ENCODE measurements at regions not wholly inside any gene's neighbourhood (a gene's known extent, or its start where the extent isn't known, plus 50 kb on each side); places are given as distances from the start of the nearest gene placed in this dataset.

DNA sequence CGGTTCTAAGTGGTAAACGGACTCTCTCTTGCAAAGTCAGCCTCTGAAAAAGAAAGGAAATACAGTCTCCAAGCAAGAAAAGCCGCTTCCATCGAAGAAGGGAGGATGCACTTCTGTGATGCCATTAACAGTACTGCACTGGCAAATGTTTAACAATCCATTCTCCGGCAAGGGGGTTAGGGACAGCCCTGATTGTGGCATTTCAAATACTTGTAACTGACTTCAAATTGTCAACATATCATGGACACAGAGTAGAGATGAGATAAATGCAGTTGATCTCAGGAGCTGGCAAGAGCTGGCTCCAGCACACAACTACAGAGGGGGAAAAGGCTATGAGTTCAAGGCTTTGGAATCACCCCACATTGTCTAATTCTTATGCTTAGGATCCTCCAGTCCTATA lies 146.8 kb downstream of the SLC7A11 start (continued):
- no peak for TF ChIP-seq ETV6 (conservative IDR thresholded peaks at IDR 0.05 in 1 of 2, IDR thresholded peaks at IDR 0.05 in 1 of 2; ENCODE audit: borderline replicate concordance in 1 of 2, low read depth in 1 of 2)
- no peak for TF ChIP-seq SUPT20H (IDR thresholded peaks at IDR 0.05; ENCODE audit: borderline replicate concordance, control insufficient read depth, low read depth, low read length)
- TF ChIP-seq YBX1 (IDR thresholded peaks at IDR 0.05), result no peak
- no peak for TF ChIP-seq CBFB (IDR thresholded peaks at IDR 0.05; ENCODE audit: low read depth)

DNA sequence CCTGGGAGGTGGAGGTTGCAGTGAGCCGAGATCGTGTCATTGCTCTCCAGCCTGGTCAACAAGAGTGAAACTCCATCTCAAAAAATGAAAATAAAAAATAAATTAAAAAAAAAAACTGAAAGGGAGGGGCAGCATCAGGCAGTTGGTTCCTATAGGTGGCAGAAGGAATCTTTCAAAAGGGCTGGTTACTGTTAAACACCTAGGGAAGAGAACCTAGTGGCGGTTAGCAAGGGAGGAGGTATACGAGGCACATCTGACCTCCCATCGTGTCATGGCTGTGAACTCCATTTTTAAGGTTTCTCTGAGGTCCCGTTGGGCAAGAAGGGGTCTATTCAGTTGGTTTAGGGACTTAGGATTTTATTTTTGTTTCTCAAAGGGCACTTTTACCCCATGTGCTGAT lies 150.1 kb downstream of the SLC7A11 start:
- RAD21 ChIA-PET (ENCODE audit: unreplicated experiment), result no interaction called here
- FAIRE-seq, result no peak
- POLR2A ChIA-PET, result no interaction called here
- no peak overlapping the region for H3K9ac ChIP-seq (ENCODE audit: control insufficient read depth, insufficient read depth, low read length)
- CTCF ChIA-PET, result interaction anchor here (1.5 to 5.7 kb wide), 4 partner anchors 12 to 590 kb away, joined by 4 to 60 read pairs (median 24); no protein-coding TSS in a partner anchor
- no peaks in the 10 kb centered on the region for H4K20me1 ChIP-seq (ENCODE audit: control insufficient read depth, insufficient read depth)
- no peak overlapping the region for H3K4me2 ChIP-seq (ENCODE audit: control insufficient read depth, insufficient read depth)
- H3K4me3 ChIP-seq, result no peak overlapping the region
- intact Hi-C loops (cut with micrococcal nuclease; ENCODE audit: unreplicated experiment), result loop anchor here (5.0 kb wide), 2 partner anchors 485 to 590 kb away; no protein-coding TSS in a partner anchor
- H3K9me3 ChIP-seq (replicated peaks; ENCODE audit: control insufficient read depth, insufficient read depth, low read length), result no peaks in the 10 kb centered on the region
- TF ChIP-seq NFXL1 (IDR thresholded peaks at IDR 0.05; ENCODE audit: borderline replicate concordance) (no peak), NR2F1 (conservative IDR thresholded peaks at IDR 0.05) (no peak), MEF2B (IDR thresholded peaks at IDR 0.05; ENCODE audit: partially characterized antibody, poor library complexity, severe bottlenecking) (no peak), RAD21 (IDR thresholded peaks at IDR 0.05; ENCODE audit: insufficient read depth, low read depth, low read length) (no peak), POLR2AphosphoS2 (IDR thresholded peaks at IDR 0.05; ENCODE audit: low read depth, low read length) (no peak), FOXM1 (IDR thresholded peaks at IDR 0.05; ENCODE audit: low read depth, low read length) (no peak), HDAC2 (IDR thresholded peaks at IDR 0.05) (no peak), SUZ12 (IDR thresholded peaks at IDR 0.05; ENCODE audit: unreplicated experiment) (no peak), NBN (IDR thresholded peaks at IDR 0.05) (no peak), NRF1 (conservative IDR thresholded peaks at IDR 0.05; ENCODE audit: low read depth, low read length) (no peak)
- TF ChIP-seq, protein P1, sequence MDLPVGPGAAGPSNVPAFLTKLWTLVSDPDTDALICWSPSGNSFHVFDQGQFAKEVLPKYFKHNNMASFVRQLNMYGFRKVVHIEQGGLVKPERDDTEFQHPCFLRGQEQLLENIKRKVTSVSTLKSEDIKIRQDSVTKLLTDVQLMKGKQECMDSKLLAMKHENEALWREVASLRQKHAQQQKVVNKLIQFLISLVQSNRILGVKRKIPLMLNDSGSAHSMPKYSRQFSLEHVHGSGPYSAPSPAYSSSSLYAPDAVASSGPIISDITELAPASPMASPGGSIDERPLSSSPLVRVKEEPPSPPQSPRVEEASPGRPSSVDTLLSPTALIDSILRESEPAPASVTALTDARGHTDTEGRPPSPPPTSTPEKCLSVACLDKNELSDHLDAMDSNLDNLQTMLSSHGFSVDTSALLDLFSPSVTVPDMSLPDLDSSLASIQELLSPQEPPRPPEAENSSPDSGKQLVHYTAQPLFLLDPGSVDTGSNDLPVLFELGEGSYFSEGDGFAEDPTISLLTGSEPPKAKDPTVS (IDR thresholded peaks at IDR 0.05; ENCODE audit: low read depth, low read length), result no peak
- 32% methylated on average over 6 of the region's 6 CpGs for WGBS (ENCODE audit: insufficient coverage, insufficient replicate concordance, low lambda C conversion rate, missing lambda C conversion rate)
- SMC1A ChIA-PET (ENCODE audit: uncharacterized antibody, unreplicated experiment), result interaction anchor here (0.7 to 3.2 kb wide), 4 partner anchors 90 to 589 kb away, joined by 3 to 25 read pairs (median 10); no protein-coding TSS in a partner anchor
- no peak overlapping the region for H3K27ac ChIP-seq (ENCODE audit: control insufficient read depth, insufficient read depth)
- in situ Hi-C loops (cut with MboI), result no loop called here
- H3K27me3 ChIP-seq (replicated peaks in 1 of 2; ENCODE audit: control insufficient read depth in 2 of 2, insufficient read depth in 2 of 2, low read length in 1 of 2), result no peaks in the 10 kb centered on the region; a peak in 1 of 4 replicates
- no peak for DNase-seq (ENCODE audit: low read depth, low spot score)
- H3K4me1 ChIP-seq (ENCODE audit: control insufficient read depth, insufficient read depth, low read length), result no peaks in the 10 kb centered on the region
- no peaks in the 10 kb centered on the region for H3K79me2 ChIP-seq (ENCODE audit: control insufficient read depth, insufficient read depth, low read length)
- no TSS peak for BruUV-seq (replicated peaks)
- no peak for ATAC-seq
- H3K36me3 ChIP-seq (ENCODE audit: control insufficient read depth in 2 of 2, insufficient read depth in 2 of 2, low read length in 1 of 2), result no peaks in the 10 kb centered on the region
- no peak overlapping the region for H2AFZ ChIP-seq (ENCODE audit: control insufficient read depth, low read depth, low read length)

All from GM12878 (cell line).